Memory B cell (primary cell): ENCODE measurements at regions not wholly inside any gene's neighbourhood (a gene's known extent, or its start where the extent isn't known, plus 50 kb on each side); places are given as distances from the start of the nearest gene placed in this dataset.

Experiments used
- ATAC-seq: fragments of 150-1000 bp; cut with Tn5 transposase; 2 replicates; pipeline ENCODE4 v1.10.0; 2021; ENCODE audit warnings: low read depth, mild to moderate bottlenecking, moderate library complexity
- DNase-seq, 2 donors: peaks; one replicate each; pipeline ENCODE4 v3.0.0; 2022; ENCODE audit warnings: low spot score in 2 of 2
- H3K27ac Mint-ChIP-seq: one replicate; pipeline ENCODE4 v1.8.0; 2022; ENCODE audit warnings: mild to moderate bottlenecking, moderate library complexity, mixed read lengths
- H3K27me3 Mint-ChIP-seq: one replicate; pipeline ENCODE4 v1.8.0; 2022; ENCODE audit warnings: mixed read lengths
- H3K36me3 Mint-ChIP-seq: one replicate; pipeline ENCODE4 v1.8.0; 2022; ENCODE audit warnings: mild to moderate bottlenecking, mixed read lengths
- H3K4me1 Mint-ChIP-seq: one replicate; pipeline ENCODE4 v1.8.0; 2022; ENCODE audit warnings: mixed read lengths
- H3K4me3 Mint-ChIP-seq: one replicate; pipeline ENCODE4 v1.8.0; 2022; ENCODE audit warnings: mild to moderate bottlenecking, moderate library complexity, mixed read lengths
- H3K9me3 Mint-ChIP-seq: one replicate; pipeline ENCODE4 v1.8.0; 2022; ENCODE audit warnings: mixed read lengths

- H3K9me3 Mint-ChIP-seq = peaks cover 17% of the 10 kb centered on the region
- no peak overlapping the region for H3K27ac Mint-ChIP-seq
- DNase-seq = no peak
- peaks cover 13% of the 10 kb centered on the region for H3K27me3 Mint-ChIP-seq
- no peak overlapping the region for H3K4me3 Mint-ChIP-seq
- peaks cover 7% of the 10 kb centered on the region for H3K4me1 Mint-ChIP-seq
- no peak for ATAC-seq
- H3K36me3 Mint-ChIP-seq = peaks cover 4% of the 10 kb centered on the region
These were observed 53.3 kb downstream of the C7orf25 start for GRCh38 chr7:42858570-42858969.

GRCh38 chr7:42856605-42856987 lies 55.3 kb downstream of the C7orf25 start:
- Mint-ChIP-seq H3K27me3 (peaks cover 6% of the 10 kb centered on the region), H3K4me1 (peaks cover 7% of the 10 kb centered on the region), H3K9me3 (peaks cover 8% of the 10 kb centered on the region), H3K4me3 (peak overlapping the region; percentile 46), H3K36me3 (no peaks in the 10 kb centered on the region), H3K27ac (no peak overlapping the region)
- ATAC-seq = no peak
- no peak for DNase-seq

- ATAC-seq = no peak
- no peak overlapping the region for H3K27ac Mint-ChIP-seq
- H3K36me3 Mint-ChIP-seq = no peaks in the 10 kb centered on the region
- H3K4me3 Mint-ChIP-seq = no peak overlapping the region
- no peak for DNase-seq
- H3K9me3 Mint-ChIP-seq = peaks cover 4% of the 10 kb centered on the region
- H3K27me3 Mint-ChIP-seq = peaks cover 8% of the 10 kb centered on the region
- H3K4me1 Mint-ChIP-seq = peaks cover 7% of the 10 kb centered on the region
These were observed 57.2 kb downstream of the C7orf25 start for GRCh38 chr7:42854571-42855118.

- peaks cover 5% of the 10 kb centered on the region for H3K4me1 Mint-ChIP-seq
- DNase-seq (no peak), ATAC-seq (no peak)
- H3K4me3 Mint-ChIP-seq = no peak overlapping the region
- peaks cover 6% of the 10 kb centered on the region for H3K27me3 Mint-ChIP-seq
- H3K27ac Mint-ChIP-seq = no peak overlapping the region
- no peaks in the 10 kb centered on the region for H3K36me3 Mint-ChIP-seq
- H3K9me3 Mint-ChIP-seq = peaks cover 2% of the 10 kb centered on the region
These were observed 59.3 kb downstream of the C7orf25 start for GRCh38 chr7:42852531-42852930.

GRCh38 chr7:42843205-42843800 lies 68.6 kb downstream of the C7orf25 start:
- DNase-seq (no peak), ATAC-seq (no peak)
- no peak overlapping the region for H3K27ac Mint-ChIP-seq
- H3K36me3 Mint-ChIP-seq = no peaks in the 10 kb centered on the region
- H3K4me3 Mint-ChIP-seq = no peak overlapping the region
- H3K27me3 Mint-ChIP-seq = peaks cover 8% of the 10 kb centered on the region
- no peaks in the 10 kb centered on the region for H3K4me1 Mint-ChIP-seq
- peaks cover 3% of the 10 kb centered on the region for H3K9me3 Mint-ChIP-seq

- peaks cover 7% of the 10 kb centered on the region for H3K27me3 Mint-ChIP-seq
- H3K9me3 Mint-ChIP-seq = no peaks in the 10 kb centered on the region
- H3K27ac Mint-ChIP-seq = no peak overlapping the region
- ATAC-seq (no peak), DNase-seq (no peak)
- no peaks in the 10 kb centered on the region for H3K36me3 Mint-ChIP-seq
- no peaks in the 10 kb centered on the region for H3K4me1 Mint-ChIP-seq
- no peak overlapping the region for H3K4me3 Mint-ChIP-seq
These were observed 77.2 kb downstream of the C7orf25 start for GRCh38 chr7:42834676-42835075.

- ATAC-seq (no peak), DNase-seq (no peak)
- no peaks in the 10 kb centered on the region for H3K36me3 Mint-ChIP-seq
- peaks cover 10% of the 10 kb centered on the region for H3K27me3 Mint-ChIP-seq
- no peaks in the 10 kb centered on the region for H3K4me1 Mint-ChIP-seq
- no peaks in the 10 kb centered on the region for H3K9me3 Mint-ChIP-seq
- no peak overlapping the region for H3K27ac Mint-ChIP-seq
- no peak overlapping the region for H3K4me3 Mint-ChIP-seq
These were observed 78.5 kb downstream of the C7orf25 start for GRCh38 chr7:42833411-42833810.

- no peaks in the 10 kb centered on the region for H3K36me3 Mint-ChIP-seq
- DNase-seq (no peak), ATAC-seq (no peak)
- no peak overlapping the region for H3K27ac Mint-ChIP-seq
- no peaks in the 10 kb centered on the region for H3K4me1 Mint-ChIP-seq
- no peaks in the 10 kb centered on the region for H3K9me3 Mint-ChIP-seq
- H3K27me3 Mint-ChIP-seq = peaks cover 10% of the 10 kb centered on the region
- H3K4me3 Mint-ChIP-seq = no peak overlapping the region
These were observed 79.2 kb downstream of the C7orf25 start for GRCh38 chr7:42832667-42833066.

GRCh38 chr7:42831718-42832522 lies 80.0 kb downstream of the C7orf25 start:
- Mint-ChIP-seq H3K9me3 (no peaks in the 10 kb centered on the region), H3K36me3 (no peaks in the 10 kb centered on the region), H3K27ac (no peak overlapping the region), H3K4me1 (no peaks in the 10 kb centered on the region), H3K4me3 (no peak overlapping the region), H3K27me3 (peaks cover 10% of the 10 kb centered on the region)
- DNase-seq (no peak), ATAC-seq (no peak)

- H3K4me3 Mint-ChIP-seq = no peak overlapping the region
- no peaks in the 10 kb centered on the region for H3K9me3 Mint-ChIP-seq
- ATAC-seq (no peak), DNase-seq (no peak)
- H3K36me3 Mint-ChIP-seq = no peaks in the 10 kb centered on the region
- no peaks in the 10 kb centered on the region for H3K4me1 Mint-ChIP-seq
- peaks cover 10% of the 10 kb centered on the region for H3K27me3 Mint-ChIP-seq
- no peak overlapping the region for H3K27ac Mint-ChIP-seq
These were observed 80.7 kb downstream of the C7orf25 start for GRCh38 chr7:42831006-42831717.

- peaks cover 7% of the 10 kb centered on the region for H3K27me3 Mint-ChIP-seq
- H3K4me1 Mint-ChIP-seq = no peaks in the 10 kb centered on the region
- H3K27ac Mint-ChIP-seq = no peak overlapping the region
- no peak overlapping the region for H3K4me3 Mint-ChIP-seq
- ATAC-seq (no peak), DNase-seq (no peak)
- H3K9me3 Mint-ChIP-seq = peaks cover 19% of the 10 kb centered on the region
- peaks cover 2% of the 10 kb centered on the region for H3K36me3 Mint-ChIP-seq
These were observed 99.1 kb downstream of the C7orf25 start for GRCh38 chr7:42812779-42813178.

GRCh38 chr7:42805601-42806000 lies 106.3 kb downstream of the C7orf25 start:
- no peak overlapping the region for H3K27ac Mint-ChIP-seq
- no peak overlapping the region for H3K4me3 Mint-ChIP-seq
- ATAC-seq = no peak
- no peaks in the 10 kb centered on the region for H3K4me1 Mint-ChIP-seq
- H3K27me3 Mint-ChIP-seq = peaks cover 3% of the 10 kb centered on the region
- peaks cover 18% of the 10 kb centered on the region for H3K9me3 Mint-ChIP-seq
- DNase-seq = no peak
- peaks cover 2% of the 10 kb centered on the region for H3K36me3 Mint-ChIP-seq

- DNase-seq (no peak), ATAC-seq (no peak)
- H3K27ac Mint-ChIP-seq = no peak overlapping the region
- no peak overlapping the region for H3K4me3 Mint-ChIP-seq
- H3K36me3 Mint-ChIP-seq = no peaks in the 10 kb centered on the region
- peaks cover 4% of the 10 kb centered on the region for H3K9me3 Mint-ChIP-seq
- H3K27me3 Mint-ChIP-seq = peaks cover 3% of the 10 kb centered on the region
- no peaks in the 10 kb centered on the region for H3K4me1 Mint-ChIP-seq
These were observed 117.2 kb downstream of the C7orf25 start for GRCh38 chr7:42794673-42795072.

- no peak overlapping the region for H3K27ac Mint-ChIP-seq
- ATAC-seq (no peak), DNase-seq (no peak)
These were observed 119.0 kb downstream of the C7orf25 start for GRCh38 chr7:42792841-42793240.

More at GRCh38 chr7:42792841-42793240, 119.0 kb downstream of the C7orf25 start:
- Mint-ChIP-seq H3K36me3 (no peaks in the 10 kb centered on the region), H3K4me1 (no peaks in the 10 kb centered on the region), H3K9me3 (peaks cover 4% of the 10 kb centered on the region), H3K4me3 (no peak overlapping the region), H3K27me3 (peaks cover 3% of the 10 kb centered on the region)
